Dendritic cell treated with granulocyte-macrophage colony-stimulating factor and Interleukin-4, amounts not matched to agents 40 ng/mL and 50 ng/mL, for 4 days (primary cell): ENCODE measurements at regions not wholly inside any gene's neighbourhood (a gene's known extent, or its start where the extent isn't known, plus 50 kb on each side); places are given as distances from the start of the nearest gene placed in this dataset.

ENCODE experiments used
- H3K27ac Mint-ChIP-seq: one replicate; pipeline ENCODE4 v1.8.0; 2022; ENCODE audit warnings: mild to moderate bottlenecking, mixed read lengths
- H3K27me3 Mint-ChIP-seq: one replicate; pipeline ENCODE4 v1.8.0; 2022; ENCODE audit warnings: mild to moderate bottlenecking, mixed read lengths
- H3K36me3 Mint-ChIP-seq: one replicate; pipeline ENCODE4 v1.8.0; 2022; ENCODE audit warnings: low read depth, mixed read lengths
- H3K4me1 Mint-ChIP-seq: one replicate; pipeline ENCODE4 v1.8.0; 2022; ENCODE audit warnings: low read depth, mixed read lengths
- H3K4me3 Mint-ChIP-seq: one replicate; pipeline ENCODE4 v1.8.0; 2022; ENCODE audit warnings: mild to moderate bottlenecking, moderate library complexity, mixed read lengths
- H3K9me3 Mint-ChIP-seq: one replicate; pipeline ENCODE4 v1.8.0; 2022; ENCODE audit warnings: mixed read lengths
- intact Hi-C: fragments of 100-400 bp; cut with micrococcal nuclease; formaldehyde crosslinking; loops from one replicate; pipeline ENCODE4 v1.15.0; 2022

- H3K27me3 Mint-ChIP-seq: peaks cover 3% of the 10 kb centered on the region
- H3K9me3 Mint-ChIP-seq: no peaks in the 10 kb centered on the region
- intact Hi-C loops: no loop called here
- no peak overlapping the region for H3K4me3 Mint-ChIP-seq
- no peak overlapping the region for H3K27ac Mint-ChIP-seq
- peaks cover 9% of the 10 kb centered on the region for H3K4me1 Mint-ChIP-seq
- H3K36me3 Mint-ChIP-seq: no peaks in the 10 kb centered on the region
Observed at GRCh38 chr6:3579652-3580175, 122.9 kb upstream of the SLC22A23 start.

DNA sequence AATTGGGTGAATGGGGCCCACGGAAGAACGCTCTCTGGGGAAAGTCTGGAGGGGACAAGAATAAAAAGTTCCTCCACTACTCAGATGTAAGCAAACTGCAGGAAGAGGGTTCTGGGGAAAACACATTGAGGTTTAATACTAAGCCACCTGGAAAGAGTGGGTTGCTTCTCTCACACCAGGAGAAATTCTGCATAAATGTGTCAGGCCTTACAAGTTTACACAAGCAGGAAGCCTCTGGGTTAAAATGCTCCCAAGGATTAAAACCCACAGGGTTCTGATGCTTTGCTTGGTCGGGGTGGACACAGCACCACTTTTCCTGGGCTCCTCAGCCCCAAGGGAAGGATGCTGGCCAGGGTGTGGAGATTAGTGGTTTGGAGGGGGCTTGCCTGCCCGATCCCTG is 122.1 kb upstream of the SLC22A23 start:
- intact Hi-C loops: no loop called here
- H3K27me3 Mint-ChIP-seq: peaks cover 3% of the 10 kb centered on the region
- no peaks in the 10 kb centered on the region for H3K9me3 Mint-ChIP-seq
- H3K27ac Mint-ChIP-seq: no peak overlapping the region
- H3K36me3 Mint-ChIP-seq: no peaks in the 10 kb centered on the region
- no peak overlapping the region for H3K4me3 Mint-ChIP-seq
- peaks cover 8% of the 10 kb centered on the region for H3K4me1 Mint-ChIP-seq

DNA sequence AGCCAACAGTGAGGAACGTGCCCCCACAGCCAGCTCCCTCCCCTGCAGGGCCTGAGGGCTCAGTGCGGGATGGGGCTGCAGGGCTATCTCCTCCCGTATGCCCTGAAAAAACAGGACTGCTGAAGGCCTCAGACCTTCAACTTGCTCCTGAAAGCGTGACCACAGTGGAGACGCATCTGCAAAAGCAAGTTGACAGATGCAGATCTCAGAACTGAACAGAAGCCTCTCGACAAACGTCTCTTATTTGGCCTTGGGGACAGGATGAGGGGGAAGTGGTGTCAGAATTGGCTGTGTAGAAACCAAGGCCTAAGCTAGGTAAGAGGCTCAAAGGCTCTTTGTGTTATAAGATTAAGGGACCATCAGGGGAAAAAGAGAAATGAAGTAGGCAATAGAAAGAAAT is 120.7 kb upstream of the SLC22A23 start:
- Mint-ChIP-seq H3K4me1 (no peaks in the 10 kb centered on the region), H3K27ac (no peak overlapping the region), H3K27me3 (peaks cover 1% of the 10 kb centered on the region), H3K9me3 (no peaks in the 10 kb centered on the region), H3K36me3 (no peaks in the 10 kb centered on the region), H3K4me3 (no peak overlapping the region)
- intact Hi-C loops: no loop called here

GRCh38 chr6:3575701-3576100 is 118.9 kb upstream of the SLC22A23 start:
- intact Hi-C loops: no loop called here
- no peak overlapping the region for H3K4me3 Mint-ChIP-seq
- peaks cover 2% of the 10 kb centered on the region for H3K27me3 Mint-ChIP-seq
- no peaks in the 10 kb centered on the region for H3K9me3 Mint-ChIP-seq
- H3K27ac Mint-ChIP-seq: no peak overlapping the region
- no peaks in the 10 kb centered on the region for H3K4me1 Mint-ChIP-seq
- no peaks in the 10 kb centered on the region for H3K36me3 Mint-ChIP-seq

DNA sequence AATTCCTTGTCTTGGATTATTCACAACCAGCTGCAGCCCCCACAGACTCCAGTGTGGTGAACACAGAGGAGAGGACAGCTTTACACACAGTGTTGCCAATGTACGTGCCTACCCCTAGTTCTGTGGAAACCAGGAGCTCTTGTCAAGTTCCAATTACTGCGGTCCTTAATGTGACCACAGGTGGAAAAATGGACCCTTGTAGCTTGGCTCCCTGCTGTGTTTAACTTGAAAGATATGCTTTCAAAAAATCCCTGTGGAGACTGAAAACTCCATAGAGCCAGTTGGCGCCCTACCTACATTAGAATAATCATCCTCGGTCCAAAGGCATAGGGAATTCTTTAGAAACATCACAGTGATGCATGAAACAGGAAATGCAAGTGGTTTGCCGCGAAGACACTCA is 118.3 kb upstream of the SLC22A23 start:
- H3K27me3 Mint-ChIP-seq: peaks cover 2% of the 10 kb centered on the region
- H3K9me3 Mint-ChIP-seq: no peaks in the 10 kb centered on the region
- no peaks in the 10 kb centered on the region for H3K4me1 Mint-ChIP-seq
- H3K4me3 Mint-ChIP-seq: no peak overlapping the region
- no peak overlapping the region for H3K27ac Mint-ChIP-seq
- intact Hi-C loops: no loop called here
- H3K36me3 Mint-ChIP-seq: no peaks in the 10 kb centered on the region

- Mint-ChIP-seq H3K4me3 (no peak overlapping the region), H3K4me1 (no peaks in the 10 kb centered on the region), H3K36me3 (no peaks in the 10 kb centered on the region), H3K27me3 (peaks cover 7% of the 10 kb centered on the region), H3K9me3 (no peaks in the 10 kb centered on the region), H3K27ac (no peak overlapping the region)
- intact Hi-C loops: no loop called here
Observed at GRCh38 chr6:3573670-3574069, 116.8 kb upstream of the SLC22A23 start.

DNA sequence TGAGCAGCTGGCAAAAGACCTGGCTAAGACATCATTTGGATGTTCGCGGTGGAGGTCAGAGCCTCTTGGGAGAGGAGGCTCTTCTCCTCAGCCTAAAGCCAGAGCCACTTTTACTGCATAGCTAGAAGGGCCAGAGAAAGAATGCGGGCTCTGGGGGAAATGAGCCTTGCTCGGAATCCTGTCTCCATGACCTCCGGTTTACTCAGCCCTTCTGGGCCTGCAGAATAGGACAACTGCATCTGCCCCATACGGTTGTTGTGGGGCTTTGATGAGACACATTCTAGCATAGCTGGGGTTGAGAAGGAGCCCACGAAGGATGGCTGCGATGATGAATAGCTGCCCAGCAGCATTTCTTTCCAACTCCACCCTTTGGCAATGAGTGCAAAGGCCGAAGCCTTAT is 115.0 kb upstream of the SLC22A23 start:
- Mint-ChIP-seq H3K4me3 (no peak overlapping the region), H3K27ac (no peak overlapping the region), H3K4me1 (no peaks in the 10 kb centered on the region), H3K36me3 (no peaks in the 10 kb centered on the region), H3K27me3 (peaks cover 7% of the 10 kb centered on the region), H3K9me3 (no peaks in the 10 kb centered on the region)
- intact Hi-C loops: no loop called here

- Mint-ChIP-seq H3K27me3 (peaks cover 7% of the 10 kb centered on the region), H3K4me1 (no peaks in the 10 kb centered on the region), H3K36me3 (no peaks in the 10 kb centered on the region), H3K9me3 (no peaks in the 10 kb centered on the region), H3K27ac (no peak overlapping the region), H3K4me3 (no peak overlapping the region)
- intact Hi-C loops: no loop called here
Observed at GRCh38 chr6:3571250-3571681, 114.4 kb upstream of the SLC22A23 start.

DNA sequence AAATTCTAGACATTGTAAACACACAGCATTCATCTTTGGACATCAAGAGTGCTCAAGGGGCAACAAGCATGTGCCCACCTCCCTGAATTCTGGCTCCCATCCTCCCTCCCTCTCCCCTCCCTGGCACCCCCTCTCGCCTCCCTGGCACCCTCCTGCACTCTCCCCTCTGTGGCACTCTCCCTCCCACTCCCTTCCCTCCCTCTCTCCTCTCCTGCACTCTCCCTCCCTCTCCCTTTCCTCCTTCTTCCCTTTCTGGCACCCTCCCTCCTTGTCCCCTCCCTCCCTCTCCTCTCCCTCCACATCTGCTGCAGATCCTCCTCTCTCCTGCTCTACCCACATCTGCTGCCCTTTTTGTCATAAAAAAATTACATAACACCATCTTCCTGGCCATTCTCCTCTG is 113.0 kb upstream of the SLC22A23 start:
- peaks cover 2% of the 10 kb centered on the region for H3K9me3 Mint-ChIP-seq
- H3K27me3 Mint-ChIP-seq: peaks cover 7% of the 10 kb centered on the region
- H3K4me3 Mint-ChIP-seq: no peak overlapping the region

GRCh38 chr6:3568396-3569082 is 111.7 kb upstream of the SLC22A23 start:
- peaks cover 7% of the 10 kb centered on the region for H3K27me3 Mint-ChIP-seq
- H3K4me1 Mint-ChIP-seq: no peaks in the 10 kb centered on the region
- H3K4me3 Mint-ChIP-seq: no peak overlapping the region
- intact Hi-C loops: no loop called here
- H3K27ac Mint-ChIP-seq: no peak overlapping the region
- no peaks in the 10 kb centered on the region for H3K36me3 Mint-ChIP-seq
- H3K9me3 Mint-ChIP-seq: peaks cover 5% of the 10 kb centered on the region

More for the DNA sequence above, 113.0 kb upstream of the SLC22A23 start:
- H3K36me3 Mint-ChIP-seq: no peaks in the 10 kb centered on the region
- no peak overlapping the region for H3K27ac Mint-ChIP-seq
- intact Hi-C loops: no loop called here
- H3K4me1 Mint-ChIP-seq: no peaks in the 10 kb centered on the region

DNA sequence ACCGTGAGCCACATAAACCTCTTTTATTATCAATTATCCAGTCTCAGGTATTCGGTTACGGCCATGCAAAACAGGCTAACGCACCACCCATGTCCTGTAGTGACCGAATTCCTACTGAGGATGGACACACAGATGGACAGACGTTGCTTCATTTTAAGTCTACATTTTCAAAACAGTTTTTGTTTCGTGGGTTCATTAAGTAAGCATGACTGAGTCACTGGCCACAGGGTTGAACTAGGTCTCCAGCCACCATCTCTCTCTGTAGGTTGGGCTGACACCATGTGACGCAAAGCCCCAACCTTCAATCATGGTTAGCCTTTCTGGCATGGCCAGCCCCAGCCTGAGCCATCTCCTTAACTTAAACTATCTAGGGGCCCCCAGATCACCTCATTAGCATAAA is 110.0 kb upstream of the SLC22A23 start:
- H3K9me3 Mint-ChIP-seq: peaks cover 5% of the 10 kb centered on the region
- H3K4me1 Mint-ChIP-seq: no peaks in the 10 kb centered on the region
- no peak overlapping the region for H3K4me3 Mint-ChIP-seq
- peaks cover 7% of the 10 kb centered on the region for H3K27me3 Mint-ChIP-seq
- no peak overlapping the region for H3K27ac Mint-ChIP-seq
- H3K36me3 Mint-ChIP-seq: no peaks in the 10 kb centered on the region
- intact Hi-C loops: no loop called here

DNA sequence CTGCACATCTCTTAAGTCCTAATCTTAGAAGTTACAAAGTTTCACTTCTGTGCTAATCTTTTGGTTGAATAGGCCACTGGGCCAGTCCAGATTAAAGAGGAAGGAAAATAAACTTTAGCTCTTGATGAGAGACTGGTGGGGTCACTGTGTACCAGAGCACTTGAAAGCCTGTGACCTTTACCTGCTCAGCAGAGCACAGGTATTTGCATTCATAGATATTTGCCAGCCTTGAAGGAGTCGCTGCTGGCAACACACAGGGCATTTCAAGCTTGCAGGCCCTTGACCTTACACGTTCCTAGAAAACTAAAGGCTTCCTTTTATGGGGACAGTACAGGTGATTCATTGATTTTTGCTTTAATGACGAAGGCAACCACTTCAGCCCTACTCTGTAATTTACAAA is 108.4 kb upstream of the SLC22A23 start:
- Mint-ChIP-seq H3K36me3 (no peaks in the 10 kb centered on the region), H3K27me3 (peaks cover 5% of the 10 kb centered on the region), H3K4me1 (no peaks in the 10 kb centered on the region), H3K9me3 (peaks cover 5% of the 10 kb centered on the region), H3K4me3 (no peak overlapping the region), H3K27ac (no peak overlapping the region)
- intact Hi-C loops: no loop called here

GRCh38 chr6:3561725-3562124 is 104.9 kb upstream of the SLC22A23 start:
- peaks cover 5% of the 10 kb centered on the region for H3K9me3 Mint-ChIP-seq
- peaks cover 6% of the 10 kb centered on the region for H3K27me3 Mint-ChIP-seq

DNA sequence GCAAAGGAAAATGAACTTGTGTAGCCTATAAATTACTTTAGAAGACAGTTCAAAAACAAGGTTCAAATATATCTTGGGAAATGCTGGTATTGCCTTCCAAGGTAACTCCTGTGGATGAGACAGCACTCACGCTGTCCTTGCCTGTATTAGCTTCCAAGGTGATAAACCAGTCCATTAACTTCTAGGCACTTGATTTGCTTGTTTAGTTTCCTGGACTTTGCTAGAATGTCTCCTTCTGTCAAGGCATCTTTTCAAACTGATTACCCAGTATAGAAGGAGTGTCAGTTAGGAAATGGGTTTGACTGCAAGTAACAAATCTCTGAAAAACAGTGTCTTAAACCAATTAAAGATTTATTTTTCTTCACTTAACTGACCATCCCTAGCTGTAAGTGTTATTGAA is 103.4 kb upstream of the SLC22A23 start:
- Mint-ChIP-seq H3K4me1 (no peaks in the 10 kb centered on the region), H3K27ac (no peak overlapping the region), H3K36me3 (no peaks in the 10 kb centered on the region), H3K27me3 (peaks cover 6% of the 10 kb centered on the region), H3K4me3 (no peak overlapping the region), H3K9me3 (peaks cover 5% of the 10 kb centered on the region)
- intact Hi-C loops: no loop called here

More at GRCh38 chr6:3561725-3562124, 104.9 kb upstream of the SLC22A23 start:
- Mint-ChIP-seq H3K36me3 (no peaks in the 10 kb centered on the region), H3K27ac (no peak overlapping the region), H3K4me1 (no peaks in the 10 kb centered on the region), H3K4me3 (no peak overlapping the region)
- intact Hi-C loops: no loop called here

DNA sequence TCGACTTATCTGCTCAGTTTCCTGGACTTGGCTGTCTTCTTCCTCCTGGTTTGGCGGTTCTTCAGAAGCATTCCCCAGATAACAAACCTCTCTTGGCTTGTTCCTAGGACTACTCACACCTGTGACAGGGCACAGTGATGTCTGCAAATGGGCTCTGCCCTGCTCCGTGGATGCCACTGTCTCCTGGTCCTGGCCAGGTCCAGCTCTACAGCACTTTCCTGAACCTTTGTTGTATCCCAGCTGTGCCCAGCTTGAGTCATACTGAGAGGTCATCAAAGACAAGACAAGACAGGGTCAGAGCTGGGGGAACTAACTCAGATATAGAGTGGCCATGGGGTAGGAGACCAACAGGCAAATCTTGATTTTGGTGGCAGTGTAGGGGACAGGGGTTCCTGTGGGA is 102.7 kb upstream of the SLC22A23 start:
- intact Hi-C loops: no loop called here
- Mint-ChIP-seq H3K27ac (no peak overlapping the region), H3K9me3 (peaks cover under 1% of the 10 kb centered on the region)

More for the DNA sequence above, 102.7 kb upstream of the SLC22A23 start:
- Mint-ChIP-seq H3K36me3 (no peaks in the 10 kb centered on the region), H3K4me1 (no peaks in the 10 kb centered on the region), H3K27me3 (peaks cover 6% of the 10 kb centered on the region), H3K4me3 (no peak overlapping the region)
